A673 (cell line): ENCODE measurements at regions not wholly inside any gene's neighbourhood (a gene's known extent, or its start where the extent isn't known, plus 50 kb on each side); places are given as distances from the start of the nearest gene placed in this dataset.

ENCODE experiments used
- BruUV-seq: library from RNA; stranded (reverse); fragments of 400-500 nt; replicated peaks from 2 replicates; lab custom pipeline; 2021; lab: Mats Ljungman, UMichigan
- CTCF ChIA-PET: fragments of 300-600 bp; sonication (Branson Sonifier 250); formaldehyde crosslinking; loops from one replicate; lab custom pipeline; 2022; ENCODE audit warnings: antibody characterized with exemption; lab: Charles Lee
- POLR2A ChIA-PET: fragments of 300-600 bp; sonication (Branson Sonifier 250); formaldehyde crosslinking; loops from one replicate; lab custom pipeline; 2022; ENCODE audit warnings: antibody characterized with exemption; ENCODE audit not compliant: low non-redundant PET; lab: Charles Lee
- DNase-seq: peaks from one replicate; pipeline ENCODE4 v3.0.0-alpha.2; 2015; ENCODE audit warnings: low spot score
- H3K27ac ChIP-seq: fragments of 200-600 bp; sonication (generic); 2 replicates; pipeline ENCODE4 v1.5.1; 2016; ENCODE audit warnings: mixed run types, low read depth, mild to moderate bottlenecking, mixed read lengths, antibody characterized with exemption, low read length; ENCODE audit not compliant: poor library complexity, severe bottlenecking
- H3K27me3 ChIP-seq: fragments of 200-600 bp; sonication (generic); replicated peaks from 2 replicates; pipeline ENCODE4 v1.6.1; 2017; ENCODE audit warnings: mixed run types, low read depth, mild to moderate bottlenecking, mixed read lengths, antibody characterized with exemption, low read length; ENCODE audit not compliant: insufficient read depth, poor library complexity
- H3K36me3 ChIP-seq: fragments of 200-600 bp; sonication (generic); 2 replicates; pipeline ENCODE4 v1.6.1; 2016; ENCODE audit warnings: mixed run types, mild to moderate bottlenecking, mixed read lengths, antibody characterized with exemption, low read length; ENCODE audit not compliant: insufficient read depth, poor library complexity, severe bottlenecking
- H3K4me1 ChIP-seq: fragments of 200-600 bp; sonication (generic); 2 replicates; pipeline ENCODE4 v1.6.1; 2017; ENCODE audit warnings: mixed run types, mild to moderate bottlenecking, mixed read lengths, antibody characterized with exemption, low read length; ENCODE audit not compliant: insufficient read depth, poor library complexity, severe bottlenecking
- H3K4me3 ChIP-seq: fragments of 200-600 bp; sonication (generic); 2 replicates; pipeline ENCODE4 v1.5.1; 2016; ENCODE audit warnings: low read depth, mixed run types, mild to moderate bottlenecking, mixed read lengths, low read length; ENCODE audit not compliant: poor library complexity, severe bottlenecking
- H3K9me3 ChIP-seq: fragments of 200-600 bp; sonication (generic); 2 replicates; pipeline ENCODE4 v1.6.1; 2016; ENCODE audit warnings: mixed run types, low read depth, mild to moderate bottlenecking, mixed read lengths, antibody characterized with exemption, low read length; ENCODE audit not compliant: poor library complexity, severe bottlenecking
- EZH2 ChIP-seq: fragments of 200-600 bp; sonication (generic); IDR thresholded peaks from 2 replicates; pipeline ENCODE4 v1.6.1; 2017; ENCODE audit warnings: borderline replicate concordance, low read depth, mild to moderate bottlenecking, mixed read lengths, antibody characterized with exemption, low read length; ENCODE audit not compliant: poor library complexity, severe bottlenecking
- intact Hi-C: fragments of 100-400 bp; cut with micrococcal nuclease; formaldehyde crosslinking; loops from one replicate; pipeline ENCODE4 v1.10.0; 2022; ENCODE audit not compliant: unreplicated experiment
- TF ChIP-seq, protein P1 (sequence below): fragments of 300-800, 200-600 bp; sonication (generic); conservative IDR thresholded peaks from 2 replicates; pipeline ENCODE4 v1.5.1; 2017; ENCODE audit warnings: low read depth, mild to moderate bottlenecking, antibody characterized with exemption, low read length, moderate library complexity, mixed read lengths

GRCh38 chr10:23534761-23535160, 95.9 kb downstream of the OTUD1 start:
- H3K9me3 ChIP-seq = no peaks in the 10 kb centered on the region
- H3K27me3 ChIP-seq = no peaks in the 10 kb centered on the region
- H3K36me3 ChIP-seq = no peaks in the 10 kb centered on the region
- no peaks in the 10 kb centered on the region for H3K4me1 ChIP-seq
- no peak for DNase-seq
- ChIA-PET CTCF (interaction anchor here (0.6 kb wide), 1 partner anchor 92 kb away, joined by 4 read pairs; no protein-coding TSS in a partner anchor), POLR2A (no interaction called here)
- intact Hi-C loops = loop anchor here (5.0 kb wide), 1 partner anchor 158 kb away; no protein-coding TSS in a partner anchor
- no TSS peak for BruUV-seq
- no peak for TF ChIP-seq EZH2
- TF ChIP-seq, protein P1, sequence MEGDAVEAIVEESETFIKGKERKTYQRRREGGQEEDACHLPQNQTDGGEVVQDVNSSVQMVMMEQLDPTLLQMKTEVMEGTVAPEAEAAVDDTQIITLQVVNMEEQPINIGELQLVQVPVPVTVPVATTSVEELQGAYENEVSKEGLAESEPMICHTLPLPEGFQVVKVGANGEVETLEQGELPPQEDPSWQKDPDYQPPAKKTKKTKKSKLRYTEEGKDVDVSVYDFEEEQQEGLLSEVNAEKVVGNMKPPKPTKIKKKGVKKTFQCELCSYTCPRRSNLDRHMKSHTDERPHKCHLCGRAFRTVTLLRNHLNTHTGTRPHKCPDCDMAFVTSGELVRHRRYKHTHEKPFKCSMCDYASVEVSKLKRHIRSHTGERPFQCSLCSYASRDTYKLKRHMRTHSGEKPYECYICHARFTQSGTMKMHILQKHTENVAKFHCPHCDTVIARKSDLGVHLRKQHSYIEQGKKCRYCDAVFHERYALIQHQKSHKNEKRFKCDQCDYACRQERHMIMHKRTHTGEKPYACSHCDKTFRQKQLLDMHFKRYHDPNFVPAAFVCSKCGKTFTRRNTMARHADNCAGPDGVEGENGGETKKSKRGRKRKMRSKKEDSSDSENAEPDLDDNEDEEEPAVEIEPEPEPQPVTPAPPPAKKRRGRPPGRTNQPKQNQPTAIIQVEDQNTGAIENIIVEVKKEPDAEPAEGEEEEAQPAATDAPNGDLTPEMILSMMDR = no peak
- no peak overlapping the region for H3K4me3 ChIP-seq
- H3K27ac ChIP-seq = no peak overlapping the region

DNA sequence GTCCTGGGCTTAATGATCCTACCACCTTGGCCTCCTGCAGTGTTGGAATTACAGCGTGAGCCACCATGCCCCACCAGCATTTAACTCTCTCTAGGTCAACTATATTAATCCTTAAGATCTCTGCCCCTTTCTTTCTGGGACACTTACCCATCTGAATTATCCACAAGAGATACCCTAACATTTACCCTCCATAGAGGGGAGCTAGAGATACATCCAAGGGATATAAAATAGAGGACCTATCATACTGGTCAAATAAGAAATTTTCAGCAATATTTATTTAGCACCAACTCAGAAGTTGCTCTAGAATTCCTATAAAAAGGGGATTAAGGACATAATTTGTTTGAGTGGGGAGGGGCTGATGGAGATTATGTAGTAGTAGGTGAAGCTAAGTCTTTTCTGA, 96.5 kb downstream of the OTUD1 start:
- ChIA-PET CTCF (interaction anchor here (0.6 kb wide), 2 partner anchors 91 to 776 kb away, joined by 4 to 10 read pairs; no protein-coding TSS in a partner anchor), POLR2A (no interaction called here)
- no peak overlapping the region for H3K27ac ChIP-seq
- H3K27me3 ChIP-seq = no peaks in the 10 kb centered on the region
- H3K36me3 ChIP-seq = no peaks in the 10 kb centered on the region
- intact Hi-C loops = loop anchor here (5.0 kb wide), 1 partner anchor 157 kb away; no protein-coding TSS in a partner anchor
- no TSS peak for BruUV-seq
- H3K4me3 ChIP-seq = no peak overlapping the region
- TF ChIP-seq, protein P1 = peak; percentile 51; the same call in 1 of the 2 replicates
- TF ChIP-seq EZH2 = no peak
- H3K4me1 ChIP-seq = peaks cover 6% of the 10 kb centered on the region
- DNase-seq = peak; percentile 58
- H3K9me3 ChIP-seq = no peaks in the 10 kb centered on the region

GRCh38 chr10:23538968-23539367, 100.1 kb downstream of the OTUD1 start:
- intact Hi-C loops = loop anchor here (5.0 kb wide), 1 partner anchor 153 kb away; no protein-coding TSS in a partner anchor

More at GRCh38 chr10:23538968-23539367, 100.1 kb downstream of the OTUD1 start:
- H3K27me3 ChIP-seq = no peaks in the 10 kb centered on the region
- ChIA-PET POLR2A (interaction anchor here (0.7 kb wide), 1 partner anchor 10 kb away, joined by 3 read pairs; no protein-coding TSS in a partner anchor), CTCF (interaction anchor here (0.6 kb wide), 1 partner anchor 233 kb away, joined by 12 read pairs; no protein-coding TSS in a partner anchor)
- no peaks in the 10 kb centered on the region for H3K9me3 ChIP-seq
- H3K36me3 ChIP-seq = no peaks in the 10 kb centered on the region
- H3K4me3 ChIP-seq = no peak overlapping the region
- DNase-seq = no peak
- peaks cover 19% of the 10 kb centered on the region for H3K4me1 ChIP-seq
- no TSS peak for BruUV-seq
- TF ChIP-seq EZH2 = no peak
- no peak overlapping the region for H3K27ac ChIP-seq
